Gastrocnemius medialis (tissue), 4 donors: ENCODE measurements at regions not wholly inside any gene's neighbourhood (a gene's known extent, or its start where the extent isn't known, plus 50 kb on each side); places are given as distances from the start of the nearest gene placed in this dataset.

ENCODE experiments used
- ATAC-seq, 2 donors: fragments of 150-250 bp; one replicate each; pipeline ENCODE4 v1.9.1; 2016
- DNase-seq, 2 donors: peaks; one replicate each; pipeline ENCODE4 v3.0.0-alpha.2; 2019
- H3K27ac ChIP-seq, 4 donors: fragments of 200-600 bp; sonication (generic); 1 replicate in 1 of 4; 2 replicates in 3 of 4; pipeline ENCODE4 v1.5.1; 2016 to 2018; ENCODE audit warnings: mild to moderate bottlenecking in 2 of 4, moderate library complexity in 1 of 4
- H3K27me3 ChIP-seq, 3 donors: fragments of 200-600 bp; sonication (generic) in 2 of 3; 1 replicate in 1 of 3; 2 replicates in 2 of 3; pipeline versions ENCODE4 v1.5.1 to v1.6.0; 2016 to 2019; ENCODE audit warnings: mild to moderate bottlenecking in 1 of 3, moderate library complexity in 1 of 3
- H3K36me3 ChIP-seq, 2 donors: fragments of 200-600 bp; sonication (generic) in 1 of 2; one replicate each; pipeline ENCODE4 v1.5.1; 2017 to 2018
- H3K4me1 ChIP-seq, 2 donors: fragments of 200-600 bp; sonication (generic) in 1 of 2; one replicate each; pipeline ENCODE4 v1.5.1; 2016 to 2017; ENCODE audit warnings: mild to moderate bottlenecking in 2 of 2
- H3K4me3 ChIP-seq, 4 donors: fragments of 200-600 bp; sonication (generic) in 3 of 4; 1 replicate in 1 of 4; 2 replicates in 3 of 4; pipeline ENCODE4 v1.5.1; 2016 to 2019; ENCODE audit warnings: mild to moderate bottlenecking in 2 of 4
- H3K9me3 ChIP-seq, 3 donors: fragments of 200-600 bp; sonication (generic) in 2 of 3; 1 replicate in 1 of 3; 2 replicates in 2 of 3; pipeline ENCODE4 v1.5.1; 2016 to 2019
- POLR2A ChIP-seq, 2 donors: fragments of 450-650 bp; IDR thresholded peaks; one replicate each; pipeline ENCODE4 v1.6.1; 2017; ENCODE audit warnings: antibody characterized with exemption in 2 of 2, mild to moderate bottlenecking in 2 of 2, moderate library complexity in 2 of 2
- in situ Hi-C, 4 donors: fragments of 200-750 bp; cut with MboI; loops; one replicate each; pipeline versions ENCODE4 v1.15.0 to v1.8.0; 2017; ENCODE audit warnings: low sequenced_read_pairs in 4 of 4
- intact Hi-C: fragments of 100-400 bp; cut with DNase I; formaldehyde crosslinking; loops from one replicate; pipeline ENCODE4 v1.15.1; 2023; ENCODE audit warnings: low total_unique reads
- TF ChIP-seq, protein P1 (sequence below), 5 experiments: fragments of 450-650 bp in 3 of 5; fragments of 200-600 bp in 2 of 5; sonication (generic) in 2 of 5; IDR thresholded peaks in 4 of 5; conservative IDR thresholded peaks in 1 of 5; 1 replicate in 4 of 5; 2 replicates in 1 of 5; pipeline ENCODE4 v1.5.1; 2016 to 2019; ENCODE audit warnings: antibody characterized with exemption in 5 of 5, mild to moderate bottlenecking in 3 of 5, moderate library complexity in 3 of 5

DNA sequence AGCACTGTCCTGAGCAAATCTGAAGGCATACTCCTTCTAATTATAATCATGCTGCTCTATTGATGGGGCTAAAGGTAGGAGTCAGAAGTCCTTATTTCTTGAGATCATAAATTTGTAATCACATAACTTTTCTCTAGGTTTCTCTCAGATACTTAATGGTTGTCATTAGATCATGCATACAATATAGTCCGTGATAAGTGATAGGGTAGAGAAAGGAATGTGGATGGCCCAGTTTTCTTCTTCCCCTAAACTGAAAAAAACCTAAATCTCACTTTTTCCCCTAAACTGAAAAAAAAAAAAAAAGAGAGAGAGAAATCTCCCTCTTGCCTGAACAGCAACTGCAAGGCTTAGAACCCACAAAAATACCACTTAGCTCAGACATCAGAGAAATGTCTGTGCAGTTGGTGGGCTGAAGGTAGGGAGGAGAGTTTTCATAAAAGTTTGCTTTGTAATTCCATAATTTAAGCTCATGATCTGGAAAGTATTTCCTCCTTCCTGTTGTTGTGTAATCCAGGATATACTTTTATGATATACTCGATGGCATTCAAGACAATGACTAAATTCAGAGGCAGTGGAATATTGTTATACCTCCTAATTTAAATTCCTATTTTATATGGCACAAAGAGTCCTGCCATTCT is 79.3 kb upstream of the ITPRID2 start:
- ATAC-seq = no peak
- intact Hi-C loops = no loop called here
- H3K27me3 ChIP-seq = no peaks in the 10 kb centered on the region
- H3K4me1 ChIP-seq = peaks cover 0 to 5% of the 10 kb centered on the region in 2 donors
- in situ Hi-C loops = no loop called here
- TF ChIP-seq, protein P1, sequence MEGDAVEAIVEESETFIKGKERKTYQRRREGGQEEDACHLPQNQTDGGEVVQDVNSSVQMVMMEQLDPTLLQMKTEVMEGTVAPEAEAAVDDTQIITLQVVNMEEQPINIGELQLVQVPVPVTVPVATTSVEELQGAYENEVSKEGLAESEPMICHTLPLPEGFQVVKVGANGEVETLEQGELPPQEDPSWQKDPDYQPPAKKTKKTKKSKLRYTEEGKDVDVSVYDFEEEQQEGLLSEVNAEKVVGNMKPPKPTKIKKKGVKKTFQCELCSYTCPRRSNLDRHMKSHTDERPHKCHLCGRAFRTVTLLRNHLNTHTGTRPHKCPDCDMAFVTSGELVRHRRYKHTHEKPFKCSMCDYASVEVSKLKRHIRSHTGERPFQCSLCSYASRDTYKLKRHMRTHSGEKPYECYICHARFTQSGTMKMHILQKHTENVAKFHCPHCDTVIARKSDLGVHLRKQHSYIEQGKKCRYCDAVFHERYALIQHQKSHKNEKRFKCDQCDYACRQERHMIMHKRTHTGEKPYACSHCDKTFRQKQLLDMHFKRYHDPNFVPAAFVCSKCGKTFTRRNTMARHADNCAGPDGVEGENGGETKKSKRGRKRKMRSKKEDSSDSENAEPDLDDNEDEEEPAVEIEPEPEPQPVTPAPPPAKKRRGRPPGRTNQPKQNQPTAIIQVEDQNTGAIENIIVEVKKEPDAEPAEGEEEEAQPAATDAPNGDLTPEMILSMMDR (IDR thresholded peaks at IDR 0.05 in 4 of 5, conservative IDR thresholded peaks at IDR 0.05 in 1 of 5) = no peak
- no peak for TF ChIP-seq POLR2A (IDR thresholded peaks at IDR 0.05)
- no peak for DNase-seq
- no peaks in the 10 kb centered on the region for H3K9me3 ChIP-seq
- H3K36me3 ChIP-seq = no peaks in the 10 kb centered on the region
- H3K27ac ChIP-seq = peak overlapping the region in 1 of 4 donors; percentile 16
- H3K4me3 ChIP-seq = no peak overlapping the region

DNA sequence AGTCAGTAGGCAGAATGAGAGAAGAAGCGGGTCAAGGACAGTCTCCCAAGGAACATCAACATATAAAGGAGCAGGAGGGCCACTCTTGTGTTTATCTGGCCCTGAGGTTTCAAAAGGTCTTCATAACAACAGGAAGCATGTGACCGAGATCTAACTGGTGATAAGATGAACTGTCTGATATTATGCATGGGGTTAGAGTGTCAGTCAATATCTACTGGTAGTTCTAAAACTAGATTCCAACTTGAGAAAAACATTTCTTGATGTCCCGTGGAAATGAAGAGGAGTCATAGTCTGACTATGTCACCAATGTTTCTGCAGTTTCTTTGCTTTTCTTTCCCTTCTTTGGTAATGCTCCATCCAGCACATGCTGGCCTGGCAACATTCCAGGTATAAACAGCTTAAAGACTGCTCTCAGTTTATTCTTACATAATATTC is 77.5 kb upstream of the ITPRID2 start:
- no peaks in the 10 kb centered on the region for H3K36me3 ChIP-seq
- DNase-seq (no peak), ATAC-seq (no peak)
- H3K4me1 ChIP-seq = peaks cover 0 to 5% of the 10 kb centered on the region in 2 donors
- no peaks in the 10 kb centered on the region for H3K27me3 ChIP-seq
- H3K9me3 ChIP-seq = no peaks in the 10 kb centered on the region
- intact Hi-C loops (no loop called here), in situ Hi-C loops (no loop called here)
- TF ChIP-seq, protein P1 (IDR thresholded peaks at IDR 0.05 in 4 of 5, conservative IDR thresholded peaks at IDR 0.05 in 1 of 5) = no peak
- TF ChIP-seq POLR2A (IDR thresholded peaks at IDR 0.05) = no peak
- H3K27ac ChIP-seq = no peak overlapping the region
- H3K4me3 ChIP-seq = no peak overlapping the region

DNA sequence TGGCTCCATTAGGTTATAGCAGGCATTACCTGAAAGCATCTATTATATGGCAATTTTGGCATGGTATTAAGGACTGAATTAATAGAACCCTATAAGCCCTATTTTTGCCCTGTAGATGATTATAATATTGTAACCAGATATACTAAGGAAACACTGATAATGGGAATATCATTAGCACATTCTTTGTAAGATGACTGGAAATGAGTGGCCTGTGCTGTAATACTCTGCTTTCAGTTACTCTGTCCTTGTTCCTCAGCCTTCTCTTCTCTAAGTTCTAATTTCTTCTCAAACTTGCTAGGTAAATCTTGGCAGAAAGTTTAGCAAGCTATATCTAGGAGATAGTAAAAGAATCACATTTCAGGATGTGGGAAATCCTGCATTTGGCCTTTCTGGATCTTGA is 74.0 kb upstream of the ITPRID2 start:
- H3K36me3 ChIP-seq = no peaks in the 10 kb centered on the region
- no peak overlapping the region for H3K4me3 ChIP-seq
- TF ChIP-seq, protein P1 (IDR thresholded peaks at IDR 0.05 in 4 of 5, conservative IDR thresholded peaks at IDR 0.05 in 1 of 5) = no peak
- no peak for TF ChIP-seq POLR2A (IDR thresholded peaks at IDR 0.05)
- H3K4me1 ChIP-seq = no peaks in the 10 kb centered on the region
- in situ Hi-C loops (no loop called here), intact Hi-C loops (no loop called here)
- no peaks in the 10 kb centered on the region for H3K27me3 ChIP-seq
- no peak overlapping the region for H3K27ac ChIP-seq
- ATAC-seq (no peak), DNase-seq (no peak)
- H3K9me3 ChIP-seq = no peaks in the 10 kb centered on the region

DNA sequence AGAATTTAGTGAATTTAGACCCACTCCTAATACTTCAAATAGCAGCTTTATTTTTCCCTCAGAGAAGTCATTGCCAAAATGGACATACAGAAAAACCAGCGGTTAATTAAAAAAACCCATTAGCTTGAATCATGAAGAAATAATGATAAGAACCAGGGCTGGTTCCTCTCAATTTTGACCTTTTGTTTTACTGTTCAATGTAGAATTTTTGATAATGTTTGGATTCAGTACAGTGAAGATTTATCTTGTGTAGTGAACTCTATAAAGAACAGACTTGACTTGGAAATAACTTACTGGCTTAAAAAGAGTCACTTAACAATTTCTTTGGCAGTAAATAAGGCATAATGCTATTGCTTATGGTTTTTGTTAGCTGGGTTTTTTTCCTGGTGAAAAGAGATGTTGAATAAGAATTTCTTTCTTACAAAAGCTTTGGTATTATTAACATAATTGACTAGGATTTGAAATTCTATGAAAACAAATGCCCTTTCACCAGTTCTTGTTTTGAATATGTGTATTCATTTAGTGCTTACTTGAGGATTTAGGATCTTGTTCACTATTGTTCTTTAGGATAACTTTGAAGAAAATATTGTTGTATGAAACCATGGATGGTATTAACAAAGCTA is 73.4 kb upstream of the ITPRID2 start:
- H3K4me3 ChIP-seq = no peak overlapping the region
- intact Hi-C loops = no loop called here
- H3K36me3 ChIP-seq = no peaks in the 10 kb centered on the region
- no peaks in the 10 kb centered on the region for H3K27me3 ChIP-seq
- TF ChIP-seq, protein P1 (IDR thresholded peaks at IDR 0.05 in 4 of 5, conservative IDR thresholded peaks at IDR 0.05 in 1 of 5) = no peak
- no peak for TF ChIP-seq POLR2A (IDR thresholded peaks at IDR 0.05)
- H3K27ac ChIP-seq = no peak overlapping the region
- in situ Hi-C loops = no loop called here
- H3K4me1 ChIP-seq = no peaks in the 10 kb centered on the region
- ATAC-seq = no peak
- H3K9me3 ChIP-seq = no peaks in the 10 kb centered on the region
- no peak for DNase-seq
